ENCODE measurements at regions not wholly inside any gene's neighbourhood (a gene's known extent, or its start where the extent isn't known, plus 50 kb on each side); places are given as distances from the start of the nearest gene placed in this dataset.
"Not testable (repeated sequence)": the region's sequence is repeated elsewhere in the genome, so short reads cannot be mapped to it uniquely, and the experiment has no call there.

- no peak for DNase-seq (ENCODE audit: low read depth)
- TF ChIP-seq CTCF (IDR thresholded peaks at IDR 0.05; ENCODE audit: insufficient read depth, low read length, poor library complexity, severe bottlenecking), result peak; percentile 83
- Histone ChIP-seq H3K4me3 (ENCODE audit: low read depth, low read length) (no peak overlapping the region), H3K36me3 (ENCODE audit: control insufficient read depth, insufficient read depth, low read length) (no peaks in the 10 kb centered on the region), H3K27me3 (ENCODE audit: control insufficient read depth, insufficient read depth, low read length) (peaks cover 5% of the 10 kb centered on the region)
Measured at GRCh38 chr15:77870195-77871065, 207.1 kb downstream of the TBC1D2B start.

GRCh38 chr15:77869021-77869895 is 208.3 kb downstream of the TBC1D2B start:
- Histone ChIP-seq H3K27me3 (ENCODE audit: control insufficient read depth, insufficient read depth, low read length) (peaks cover 5% of the 10 kb centered on the region), H3K4me3 (ENCODE audit: low read depth, low read length) (no peak overlapping the region), H3K36me3 (ENCODE audit: control insufficient read depth, insufficient read depth, low read length) (no peaks in the 10 kb centered on the region)
- DNase-seq (ENCODE audit: low read depth), result no peak
- TF ChIP-seq CTCF (IDR thresholded peaks at IDR 0.05; ENCODE audit: insufficient read depth, low read length, poor library complexity, severe bottlenecking), result no peak

- not testable (repeated sequence) for H3K36me3 ChIP-seq (ENCODE audit: control insufficient read depth, insufficient read depth, low read length); H3K27me3 ChIP-seq (ENCODE audit: control insufficient read depth, insufficient read depth, low read length); H3K4me3 ChIP-seq (ENCODE audit: low read depth, low read length); DNase-seq (ENCODE audit: low read depth)
Measured at GRCh38 chr15:77868048-77868629, 209.4 kb downstream of the TBC1D2B start.

GRCh38 chr15:77867266-77868047 is 210.1 kb downstream of the TBC1D2B start:
- Histone ChIP-seq H3K4me3 (ENCODE audit: low read depth, low read length) (no peak overlapping the region), H3K36me3 (ENCODE audit: control insufficient read depth, insufficient read depth, low read length) (no peaks in the 10 kb centered on the region), H3K27me3 (ENCODE audit: control insufficient read depth, insufficient read depth, low read length) (peaks cover 5% of the 10 kb centered on the region)
- no peak for TF ChIP-seq CTCF (IDR thresholded peaks at IDR 0.05; ENCODE audit: insufficient read depth, low read length, poor library complexity, severe bottlenecking)
- no peak for DNase-seq (ENCODE audit: low read depth)

GRCh38 chr15:77866596-77867125 is 210.8 kb downstream of the TBC1D2B start:
- peaks cover 2% of the 10 kb centered on the region for H3K27me3 ChIP-seq (ENCODE audit: control insufficient read depth, insufficient read depth, low read length)

More at GRCh38 chr15:77866596-77867125, 210.8 kb downstream of the TBC1D2B start:
- DNase-seq (ENCODE audit: low read depth), result no peak
- H3K4me3 ChIP-seq (ENCODE audit: low read depth, low read length), result no peak overlapping the region
- no peaks in the 10 kb centered on the region for H3K36me3 ChIP-seq (ENCODE audit: control insufficient read depth, insufficient read depth, low read length)
- TF ChIP-seq CTCF (IDR thresholded peaks at IDR 0.05; ENCODE audit: insufficient read depth, low read length, poor library complexity, severe bottlenecking), result no peak
